H1 (cell line): ENCODE measurements at regions not wholly inside any gene's neighbourhood (a gene's known extent, or its start where the extent isn't known, plus 50 kb on each side); places are given as distances from the start of the nearest gene placed in this dataset.
"Not testable (repeated sequence)": the region's sequence is repeated elsewhere in the genome, so short reads cannot be mapped to it uniquely, and the experiment has no call there.

Experiments
- BCL11A ChIP-seq, 2 experiments: IDR thresholded peaks; one replicate each; pipeline ENCODE4 v1.6.1; 2011; ENCODE audit warnings: low read depth in 2 of 2, low read length in 2 of 2, mild to moderate bottlenecking in 2 of 2
- EGR1 ChIP-seq: IDR thresholded peaks from 2 replicates; pipeline ENCODE4 v1.6.1; 2011; ENCODE audit warnings: low read depth, low read length, borderline replicate concordance
- EZH2 ChIP-seq: fragments of 200-600 bp; sonication (generic); IDR thresholded peaks from 2 replicates; pipeline ENCODE4 v1.7.1; 2012; ENCODE audit warnings: low read depth, mild to moderate bottlenecking, moderate library complexity, low read length, inconsistent platforms; ENCODE audit not compliant: severe bottlenecking
- SIN3A ChIP-seq, 2 experiments: IDR thresholded peaks in 1 of 2; conservative IDR thresholded peaks in 1 of 2; 2 replicates each; pipeline ENCODE4 v1.6.1; 2011 to 2012; ENCODE audit warnings: low read length in 2 of 2, improper control_type of control experiment in 1 of 2, low read depth in 1 of 2, mild to moderate bottlenecking in 1 of 2
- SIX5 ChIP-seq: IDR thresholded peaks from 2 replicates; pipeline ENCODE4 v1.6.1; 2011; ENCODE audit warnings: mild to moderate bottlenecking, low read depth, low read length
- YY1 ChIP-seq: IDR thresholded peaks from 2 replicates; pipeline ENCODE4 v1.6.1; 2011; ENCODE audit warnings: low read depth, mild to moderate bottlenecking, low read length
- TF ChIP-seq, protein P1 (sequence below), 3 experiments: IDR thresholded peaks; 1 replicate in 2 of 3; 2 replicates in 1 of 3; pipeline versions ENCODE4 v1.5.1 to v1.6.1; 2011; ENCODE audit warnings: low read length in 3 of 3, mild to moderate bottlenecking in 3 of 3, inconsistent platforms in 2 of 3, low read depth in 1 of 3, moderate library complexity in 1 of 3; ENCODE audit not compliant: insufficient read depth in 1 of 3; ENCODE audit errors: control extremely low read depth in 1 of 3

DNA sequence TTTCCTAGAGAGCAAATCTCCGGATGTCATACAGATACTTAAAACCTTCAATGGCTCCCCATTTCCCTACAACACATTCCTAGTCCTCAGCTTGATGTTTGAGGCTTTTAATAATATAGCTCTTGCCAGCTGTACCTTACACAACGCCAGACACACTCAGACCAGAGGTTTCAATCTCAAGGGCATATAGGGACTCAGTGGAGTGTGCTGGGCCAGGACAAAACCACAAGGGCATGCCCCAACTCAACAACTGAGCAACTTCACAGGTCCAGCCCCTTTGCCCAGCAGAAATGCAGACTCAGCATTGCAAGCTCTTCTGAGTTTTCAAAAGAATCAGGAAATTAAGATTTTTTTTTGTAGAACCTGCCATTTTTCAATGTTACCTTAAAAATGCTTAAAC, 95.4 kb upstream of the RRN3 start:
- not testable (repeated sequence) for TF ChIP-seq SIN3A (conservative IDR thresholded peaks at IDR 0.05 in 1 of 2, IDR thresholded peaks at IDR 0.05 in 1 of 2; ENCODE audit: low read depth in 1 of 2, low read length in 2 of 2); BCL11A (IDR thresholded peaks at IDR 0.05; ENCODE audit: low read depth in 2 of 2, low read length in 2 of 2); EZH2; EGR1; YY1; SIX5
- TF ChIP-seq, protein P1, sequence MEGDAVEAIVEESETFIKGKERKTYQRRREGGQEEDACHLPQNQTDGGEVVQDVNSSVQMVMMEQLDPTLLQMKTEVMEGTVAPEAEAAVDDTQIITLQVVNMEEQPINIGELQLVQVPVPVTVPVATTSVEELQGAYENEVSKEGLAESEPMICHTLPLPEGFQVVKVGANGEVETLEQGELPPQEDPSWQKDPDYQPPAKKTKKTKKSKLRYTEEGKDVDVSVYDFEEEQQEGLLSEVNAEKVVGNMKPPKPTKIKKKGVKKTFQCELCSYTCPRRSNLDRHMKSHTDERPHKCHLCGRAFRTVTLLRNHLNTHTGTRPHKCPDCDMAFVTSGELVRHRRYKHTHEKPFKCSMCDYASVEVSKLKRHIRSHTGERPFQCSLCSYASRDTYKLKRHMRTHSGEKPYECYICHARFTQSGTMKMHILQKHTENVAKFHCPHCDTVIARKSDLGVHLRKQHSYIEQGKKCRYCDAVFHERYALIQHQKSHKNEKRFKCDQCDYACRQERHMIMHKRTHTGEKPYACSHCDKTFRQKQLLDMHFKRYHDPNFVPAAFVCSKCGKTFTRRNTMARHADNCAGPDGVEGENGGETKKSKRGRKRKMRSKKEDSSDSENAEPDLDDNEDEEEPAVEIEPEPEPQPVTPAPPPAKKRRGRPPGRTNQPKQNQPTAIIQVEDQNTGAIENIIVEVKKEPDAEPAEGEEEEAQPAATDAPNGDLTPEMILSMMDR (IDR thresholded peaks at IDR 0.05; ENCODE audit: control extremely low read depth in 1 of 3, insufficient read depth in 1 of 3, low read depth in 1 of 3, low read length in 3 of 3) = not testable (repeated sequence)
